H9 (cell line): ENCODE measurements at regions not wholly inside any gene's neighbourhood (a gene's known extent, or its start where the extent isn't known, plus 50 kb on each side); places are given as distances from the start of the nearest gene placed in this dataset.

Source experiments
- DNase-seq: peaks from one replicate; pipeline ENCODE4 v3.0.0-alpha.2; 2017
- H2AFZ ChIP-seq: one replicate; pipeline ENCODE4 v1.6.1; 2013; ENCODE audit warnings: mild to moderate bottlenecking, low read length, control low read depth, moderate library complexity
- H2AK5ac ChIP-seq: 2 replicates; pipeline ENCODE4 v1.6.1; 2013; ENCODE audit warnings: low read length, control low read depth, mixed read lengths; ENCODE audit not compliant: insufficient read length
- H2BK120ac ChIP-seq: one replicate; pipeline ENCODE4 v1.6.1; 2013; ENCODE audit warnings: low read depth, mild to moderate bottlenecking, low read length, control low read depth, inconsistent platforms; ENCODE audit not compliant: poor library complexity, severe bottlenecking
- H2BK12ac ChIP-seq: 2 replicates; pipeline ENCODE4 v1.6.1; 2013; ENCODE audit warnings: low read length, control low read depth, mixed read lengths, low read depth; ENCODE audit not compliant: insufficient read length
- H2BK15ac ChIP-seq: 2 replicates; pipeline ENCODE4 v1.6.1; 2013; ENCODE audit warnings: low read depth, low read length, control low read depth
- H2BK20ac ChIP-seq: one replicate; pipeline ENCODE4 v1.6.1; 2013; ENCODE audit warnings: low read depth, mild to moderate bottlenecking, low read length, control low read depth, inconsistent platforms; ENCODE audit not compliant: poor library complexity, severe bottlenecking
- H2BK5ac ChIP-seq: 2 replicates; pipeline ENCODE4 v1.6.1; 2013; ENCODE audit warnings: low read length, control low read depth, mixed read lengths; ENCODE audit not compliant: insufficient read length
- H3K14ac ChIP-seq: 2 replicates; pipeline ENCODE4 v1.6.1; 2013; ENCODE audit warnings: low read length, control low read depth; ENCODE audit not compliant: insufficient read depth
- H3K18ac ChIP-seq: 2 replicates; pipeline ENCODE4 v1.6.1; 2013; ENCODE audit warnings: low read depth, mild to moderate bottlenecking, mixed read lengths, low read length, control low read depth; ENCODE audit not compliant: insufficient read length
- H3K23ac ChIP-seq: 2 replicates; pipeline ENCODE4 v1.6.1; 2013; ENCODE audit warnings: low read length, control low read depth, mixed read lengths, low read depth; ENCODE audit not compliant: insufficient read length
- H3K23me2 ChIP-seq: 2 replicates; pipeline ENCODE4 v1.6.1; 2013; ENCODE audit warnings: low read depth, mild to moderate bottlenecking, mixed read lengths, low read length, control low read depth; ENCODE audit not compliant: insufficient read length, poor library complexity, severe bottlenecking
- H3K27ac ChIP-seq: 2 replicates; pipeline ENCODE4 v1.5.1; 2013; ENCODE audit warnings: low read length, control low read depth, mixed read lengths, low read depth; ENCODE audit not compliant: insufficient read length
- H3K27me3 ChIP-seq: 2 replicates; pipeline ENCODE4 v1.6.1; 2013; ENCODE audit warnings: low read length, control low read depth, inconsistent platforms; ENCODE audit not compliant: insufficient read depth
- H3K4ac ChIP-seq: 2 replicates; pipeline ENCODE4 v1.6.1; 2013; ENCODE audit warnings: low read depth, mild to moderate bottlenecking, control low read depth, inconsistent platforms, low read length, moderate library complexity
- H3K4me1 ChIP-seq: 2 replicates; pipeline ENCODE4 v1.6.1; 2013; ENCODE audit warnings: low read length, control low read depth, inconsistent platforms; ENCODE audit not compliant: insufficient read depth
- H3K4me2 ChIP-seq: 2 replicates; pipeline ENCODE4 v1.6.1; 2013; ENCODE audit warnings: low read length, control low read depth, mixed read lengths; ENCODE audit not compliant: insufficient read length, insufficient read depth
- H3K56ac ChIP-seq: 2 replicates; pipeline ENCODE4 v1.6.1; 2013; ENCODE audit warnings: low read depth, mild to moderate bottlenecking, mixed read lengths, low read length, control low read depth; ENCODE audit not compliant: insufficient read length
- H3K79me1 ChIP-seq: 2 replicates; pipeline ENCODE4 v1.6.1; 2013; ENCODE audit warnings: low read depth, mild to moderate bottlenecking, moderate library complexity, low read length, control low read depth, inconsistent platforms; ENCODE audit not compliant: insufficient read depth, poor library complexity, severe bottlenecking
- H3K79me2 ChIP-seq: 2 replicates; pipeline ENCODE4 v1.6.1; 2013; ENCODE audit warnings: low read length, control low read depth, inconsistent platforms; ENCODE audit not compliant: insufficient read depth
- H3K9ac ChIP-seq: 2 replicates; pipeline ENCODE4 v1.6.1; 2013; ENCODE audit warnings: low read length, control low read depth, mixed read lengths; ENCODE audit not compliant: insufficient read length; ENCODE audit errors: extremely low read depth
- H3K9me3 ChIP-seq: one replicate; pipeline ENCODE4 v1.6.1; 2013; ENCODE audit warnings: low read depth, low read length, inconsistent platforms; ENCODE audit not compliant: control insufficient read depth
- H3T11ph ChIP-seq: one replicate; pipeline ENCODE4 v1.6.1; 2013; ENCODE audit warnings: mild to moderate bottlenecking, low read length, control low read depth, inconsistent platforms
- H4K20me1 ChIP-seq: one replicate; pipeline ENCODE4 v1.6.1; 2013; ENCODE audit not compliant: control insufficient read depth, insufficient read length, insufficient read depth
- H4K5ac ChIP-seq: 2 replicates; pipeline ENCODE4 v1.6.1; 2013; ENCODE audit warnings: low read depth, mild to moderate bottlenecking, mixed read lengths, low read length, control low read depth; ENCODE audit not compliant: insufficient read length
- H4K8ac ChIP-seq: replicated peaks from 2 replicates; pipeline ENCODE4 v1.6.1; 2013; ENCODE audit warnings: low read length, control low read depth, mixed read lengths, low read depth; ENCODE audit not compliant: insufficient read length
- H4K91ac ChIP-seq: 2 replicates; pipeline ENCODE4 v1.6.1; 2013; ENCODE audit warnings: low read depth, mild to moderate bottlenecking, moderate library complexity, mixed read lengths, low read length, control low read depth; ENCODE audit not compliant: insufficient read length
- H3K27ac Mint-ChIP-seq, 3 experiments: 2 replicates in 2 of 3; 3 replicates in 1 of 3; pipeline ENCODE4 v1.8.0; 2020 to 2021; ENCODE audit warnings: mixed read lengths in 3 of 3, mild to moderate bottlenecking in 1 of 3, moderate library complexity in 1 of 3
- H3K27me3 Mint-ChIP-seq: 2 replicates; pipeline ENCODE4 v1.8.0; 2021; ENCODE audit warnings: low read depth, mild to moderate bottlenecking, moderate library complexity, mixed read lengths
- H3K36me3 Mint-ChIP-seq, 3 experiments: 2 replicates in 2 of 3; 3 replicates in 1 of 3; pipeline ENCODE4 v1.8.0; 2020 to 2021; ENCODE audit warnings: low read depth in 3 of 3, mixed read lengths in 3 of 3; ENCODE audit not compliant: insufficient read depth in 1 of 3
- H3K4me1 Mint-ChIP-seq, 2 experiments: 2 replicates each; pipeline ENCODE4 v1.8.0; 2020; ENCODE audit warnings: mixed read lengths in 2 of 2
- H3K4me3 Mint-ChIP-seq, 2 experiments: 2 replicates in 1 of 2; 3 replicates in 1 of 2; pipeline ENCODE4 v1.8.0; 2020 to 2021; ENCODE audit warnings: mild to moderate bottlenecking in 2 of 2, mixed read lengths in 2 of 2, moderate library complexity in 1 of 2
- H3K9me3 Mint-ChIP-seq, 2 experiments: 2 replicates in 1 of 2; 3 replicates in 1 of 2; pipeline ENCODE4 v1.8.0; 2020; ENCODE audit warnings: mild to moderate bottlenecking in 2 of 2, mixed read lengths in 2 of 2, moderate library complexity in 1 of 2
- WGBS: extraction: QIAGEN DNeasy Blood & Tissue Kit; methylation state at CpG from one replicate; pipeline ENCODE4 v1.1.7; 2013; ENCODE audit warnings: missing lambda C conversion rate, low lambda C conversion rate, mixed read lengths; ENCODE audit not compliant: insufficient read length; ENCODE audit errors: extremely low coverage; 5-methylcytosine and 5-hydroxymethylcytosine counted together
- TF ChIP-seq, protein P1 (sequence below): fragments of 200-600 bp; sonication (generic); conservative IDR thresholded peaks from 3 replicates; pipeline ENCODE4 v1.8.0; 2021; ENCODE audit warnings: antibody characterized with exemption, mild to moderate bottlenecking

DNA sequence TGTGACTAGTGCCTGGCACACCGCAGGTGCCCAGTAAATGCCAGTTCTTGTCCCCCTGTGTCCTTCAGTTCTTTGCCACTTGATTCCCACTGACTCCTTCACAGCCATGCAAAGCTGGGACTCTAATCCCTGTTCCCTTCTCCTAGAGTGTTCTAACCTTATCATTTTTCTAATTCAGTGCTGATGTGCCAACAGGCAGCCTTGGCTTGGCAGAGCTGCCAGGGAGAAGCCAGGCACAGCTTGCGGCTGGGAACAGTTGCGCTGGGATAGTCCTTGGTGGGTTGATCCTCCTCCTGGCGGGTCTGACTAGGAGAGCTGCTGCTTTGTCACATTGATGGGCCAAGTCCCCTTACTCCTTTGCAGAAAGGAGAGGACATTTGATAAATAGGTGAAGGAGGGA, 654.2 kb downstream of the HS3ST4 start:
- no peak overlapping the region for H3T11ph ChIP-seq
- no peak overlapping the region for H3K23ac ChIP-seq

More for the DNA sequence above, 654.2 kb downstream of the HS3ST4 start:
- no peaks in the 10 kb centered on the region for H3K79me1 ChIP-seq
- no peaks in the 10 kb centered on the region for H3K79me2 ChIP-seq
- H3K36me3 Mint-ChIP-seq, result no peaks in the 10 kb centered on the region
- H2BK12ac ChIP-seq, result no peak overlapping the region
- H3K27me3 ChIP-seq, result no peaks in the 10 kb centered on the region
- H4K20me1 ChIP-seq, result no peaks in the 10 kb centered on the region
- H3K4me1 Mint-ChIP-seq, result no peaks in the 10 kb centered on the region
- no peak overlapping the region for H3K9ac ChIP-seq
- H2BK20ac ChIP-seq, result no peak overlapping the region
- H2BK15ac ChIP-seq, result no peak overlapping the region
- no peak overlapping the region for H3K14ac ChIP-seq
- no peak overlapping the region for H2BK5ac ChIP-seq
- H2AK5ac ChIP-seq, result no peak overlapping the region
- WGBS, result no CpG with 5 or more reads among the region's 4 CpGs
- H3K27me3 Mint-ChIP-seq, result peaks cover 3% of the 10 kb centered on the region
- no peak overlapping the region for H4K8ac ChIP-seq
- H3K27ac ChIP-seq, result no peak overlapping the region
- no peaks in the 10 kb centered on the region for H3K4me1 ChIP-seq
- H3K27ac Mint-ChIP-seq, result no peak overlapping the region; a peak in 1 of 7 replicates
- H3K4me2 ChIP-seq, result no peak overlapping the region
- no peaks in the 10 kb centered on the region for H3K9me3 ChIP-seq
- no peak overlapping the region for H2BK120ac ChIP-seq
- H3K18ac ChIP-seq, result no peak overlapping the region
- no peak overlapping the region for H2AFZ ChIP-seq
- no peak overlapping the region for H3K56ac ChIP-seq
- no peak for DNase-seq
- H4K91ac ChIP-seq, result no peak overlapping the region
- H3K4me3 Mint-ChIP-seq, result no peak overlapping the region
- H3K4ac ChIP-seq, result no peak overlapping the region
- H4K5ac ChIP-seq, result no peak overlapping the region
- H3K9me3 Mint-ChIP-seq, result no peaks in the 10 kb centered on the region; a peak in 1 of 5 replicates
- no peaks in the 10 kb centered on the region for H3K23me2 ChIP-seq
- TF ChIP-seq, protein P1, sequence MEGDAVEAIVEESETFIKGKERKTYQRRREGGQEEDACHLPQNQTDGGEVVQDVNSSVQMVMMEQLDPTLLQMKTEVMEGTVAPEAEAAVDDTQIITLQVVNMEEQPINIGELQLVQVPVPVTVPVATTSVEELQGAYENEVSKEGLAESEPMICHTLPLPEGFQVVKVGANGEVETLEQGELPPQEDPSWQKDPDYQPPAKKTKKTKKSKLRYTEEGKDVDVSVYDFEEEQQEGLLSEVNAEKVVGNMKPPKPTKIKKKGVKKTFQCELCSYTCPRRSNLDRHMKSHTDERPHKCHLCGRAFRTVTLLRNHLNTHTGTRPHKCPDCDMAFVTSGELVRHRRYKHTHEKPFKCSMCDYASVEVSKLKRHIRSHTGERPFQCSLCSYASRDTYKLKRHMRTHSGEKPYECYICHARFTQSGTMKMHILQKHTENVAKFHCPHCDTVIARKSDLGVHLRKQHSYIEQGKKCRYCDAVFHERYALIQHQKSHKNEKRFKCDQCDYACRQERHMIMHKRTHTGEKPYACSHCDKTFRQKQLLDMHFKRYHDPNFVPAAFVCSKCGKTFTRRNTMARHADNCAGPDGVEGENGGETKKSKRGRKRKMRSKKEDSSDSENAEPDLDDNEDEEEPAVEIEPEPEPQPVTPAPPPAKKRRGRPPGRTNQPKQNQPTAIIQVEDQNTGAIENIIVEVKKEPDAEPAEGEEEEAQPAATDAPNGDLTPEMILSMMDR, result no peak
